ENCODE measurements at regions not wholly inside any gene's neighbourhood (a gene's known extent, or its start where the extent isn't known, plus 50 kb on each side); places are given as distances from the start of the nearest gene placed in this dataset.

DNA sequence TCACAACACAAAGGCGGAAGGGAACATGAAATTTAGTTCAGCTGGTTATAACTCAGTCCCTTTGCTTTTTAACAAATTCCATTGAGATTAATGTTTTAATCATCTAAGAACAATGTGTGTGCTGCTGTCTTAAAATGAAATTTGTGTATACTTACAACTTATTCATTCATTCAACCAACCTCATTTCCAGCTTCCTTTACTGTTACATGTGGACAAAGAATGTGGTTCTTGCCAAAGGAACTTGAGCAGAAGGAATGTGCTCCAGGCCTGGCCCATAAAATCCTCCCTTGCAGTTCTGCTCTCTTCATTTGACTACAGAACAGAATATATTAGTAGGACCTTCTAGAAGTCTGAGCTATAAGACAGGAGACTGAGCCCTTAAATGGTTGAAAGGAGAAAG is 176.8 kb upstream of the GLRA2 start:
- H3K27me3 Mint-ChIP-seq, result no peaks in the 10 kb centered on the region
- ATAC-seq (ENCODE audit: poor library complexity) (no peak), DNase-seq (no peak)
- H3K36me3 ChIP-seq (ENCODE audit: insufficient read depth, low read length), result no peaks in the 10 kb centered on the region
- no peak overlapping the region for H3K4me3 Mint-ChIP-seq
- POLR2A ChIA-PET, result no interaction called here
- no peaks in the 10 kb centered on the region for H3K4me1 ChIP-seq (ENCODE audit: insufficient read depth, low read length)
- no peak for TF ChIP-seq CTCF (IDR thresholded peaks at IDR 0.05)
- no peak overlapping the region for H3K27ac ChIP-seq (ENCODE audit: low read depth in 1 of 2, low read length in 2 of 2)
- intact Hi-C loops (cut with DNase I, micrococcal nuclease), result no loop called here
- H3K4me3 ChIP-seq (ENCODE audit: low read length), result no peak overlapping the region
- H3K9me3 ChIP-seq (ENCODE audit: control insufficient read depth in 1 of 2, insufficient read depth in 1 of 2, low read length in 2 of 2), result no peaks in the 10 kb centered on the region
- CTCF ChIA-PET, result no interaction called here
- no peaks in the 10 kb centered on the region for H3K36me3 Mint-ChIP-seq (ENCODE audit: low read depth)
- H3K27me3 ChIP-seq (ENCODE audit: control insufficient read depth in 1 of 2, insufficient read depth in 2 of 2, low read length in 2 of 2), result no peaks in the 10 kb centered on the region
- no peak overlapping the region for H3K27ac Mint-ChIP-seq
- H3K9me3 Mint-ChIP-seq, result peaks cover 4% of the 10 kb centered on the region
- no peaks in the 10 kb centered on the region for H3K4me1 Mint-ChIP-seq (ENCODE audit: low read depth)

DNA sequence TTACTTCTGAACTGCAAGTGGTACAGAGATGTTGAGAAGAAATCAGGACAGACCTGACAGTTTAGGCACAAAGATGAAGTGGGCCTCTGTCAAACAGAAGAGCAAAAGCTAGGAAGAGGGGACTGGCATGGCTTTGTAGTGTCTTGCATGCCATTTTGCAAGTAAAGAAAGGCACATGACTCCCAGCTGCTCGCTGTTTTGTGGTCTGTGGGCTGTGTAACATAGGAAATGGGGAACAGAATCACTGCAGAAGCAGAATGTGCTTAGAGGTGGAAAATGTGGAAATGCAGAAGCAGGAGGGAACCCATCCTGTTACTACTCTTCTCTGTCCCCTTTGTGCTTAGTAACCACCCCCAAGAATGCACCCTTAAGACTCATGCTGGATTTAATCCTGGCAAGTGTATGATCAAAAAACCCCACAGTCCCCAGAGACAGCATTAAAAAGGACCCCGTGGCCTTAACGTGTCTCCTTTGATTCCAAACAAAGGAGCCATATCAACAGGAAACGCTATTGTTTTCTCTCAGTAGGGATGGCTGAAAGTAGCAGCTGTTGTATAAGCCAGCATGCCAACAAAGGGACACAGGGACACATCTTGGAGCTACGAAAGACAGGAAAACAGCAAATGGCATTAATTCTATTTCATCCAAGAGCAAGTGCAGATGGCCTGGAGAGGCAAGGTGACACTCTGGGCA is 177.6 kb upstream of the GLRA2 start:
- no peak overlapping the region for H3K4me3 Mint-ChIP-seq
- POLR2A ChIA-PET, result no interaction called here
- no peak overlapping the region for H3K27ac Mint-ChIP-seq
- DNase-seq (no peak), ATAC-seq (ENCODE audit: poor library complexity) (no peak)
- peaks cover 4% of the 10 kb centered on the region for H3K9me3 Mint-ChIP-seq
- Histone ChIP-seq H3K9me3 (ENCODE audit: control insufficient read depth in 1 of 2, insufficient read depth in 1 of 2, low read length in 2 of 2) (peaks cover 0 to 3% of the 10 kb centered on the region in 2 experiments), H3K4me3 (ENCODE audit: low read length) (no peak overlapping the region), H3K36me3 (ENCODE audit: insufficient read depth, low read length) (no peaks in the 10 kb centered on the region), H3K27me3 (ENCODE audit: control insufficient read depth in 1 of 2, insufficient read depth in 2 of 2, low read length in 2 of 2) (no peaks in the 10 kb centered on the region), H3K27ac (ENCODE audit: low read depth in 1 of 2, low read length in 2 of 2) (no peak overlapping the region), H3K4me1 (ENCODE audit: insufficient read depth, low read length) (no peaks in the 10 kb centered on the region)
- CTCF ChIA-PET, result no interaction called here
- TF ChIP-seq CTCF (IDR thresholded peaks at IDR 0.05), result no peak
- no peaks in the 10 kb centered on the region for H3K4me1 Mint-ChIP-seq (ENCODE audit: low read depth)
- intact Hi-C loops (cut with DNase I, micrococcal nuclease), result no loop called here
- no peaks in the 10 kb centered on the region for H3K36me3 Mint-ChIP-seq (ENCODE audit: low read depth)
- H3K27me3 Mint-ChIP-seq, result no peaks in the 10 kb centered on the region

GRCh38 chrX:14347523-14347922 is 181.8 kb upstream of the GLRA2 start:
- no peak overlapping the region for H3K4me3 Mint-ChIP-seq
- Histone ChIP-seq H3K36me3 (ENCODE audit: insufficient read depth, low read length) (no peaks in the 10 kb centered on the region), H3K4me3 (ENCODE audit: low read length) (no peak overlapping the region), H3K9me3 (ENCODE audit: control insufficient read depth in 1 of 2, insufficient read depth in 1 of 2, low read length in 2 of 2) (peaks cover 0 to 3% of the 10 kb centered on the region in 2 experiments), H3K4me1 (ENCODE audit: insufficient read depth, low read length) (no peaks in the 10 kb centered on the region), H3K27ac (ENCODE audit: low read depth in 1 of 2, low read length in 2 of 2) (no peak overlapping the region), H3K27me3 (ENCODE audit: control insufficient read depth in 1 of 2, insufficient read depth in 2 of 2, low read length in 2 of 2) (no peaks in the 10 kb centered on the region)
- ChIA-PET POLR2A (no interaction called here), CTCF (no interaction called here)
- intact Hi-C loops (cut with DNase I, micrococcal nuclease), result no loop called here
- DNase-seq (no peak), ATAC-seq (ENCODE audit: poor library complexity) (no peak)
- TF ChIP-seq CTCF (IDR thresholded peaks at IDR 0.05), result no peak
- H3K27ac Mint-ChIP-seq, result no peak overlapping the region
- no peaks in the 10 kb centered on the region for H3K4me1 Mint-ChIP-seq (ENCODE audit: low read depth)
- no peaks in the 10 kb centered on the region for H3K36me3 Mint-ChIP-seq (ENCODE audit: low read depth)
- H3K27me3 Mint-ChIP-seq, result no peaks in the 10 kb centered on the region
- peaks cover 4% of the 10 kb centered on the region for H3K9me3 Mint-ChIP-seq

Measured in CD4-positive, alpha-beta T cell (primary cell).